Ovary (tissue), 3 donors: ENCODE measurements at regions not wholly inside any gene's neighbourhood (a gene's known extent, or its start where the extent isn't known, plus 50 kb on each side); places are given as distances from the start of the nearest gene placed in this dataset.

Experiments used
- CTCF ChIP-seq, 3 donors: fragments of 450-650 bp in 2 of 3; fragments of 200-600 bp in 1 of 3; IDR thresholded peaks; one replicate each; pipeline versions ENCODE4 v1.5.1 to v1.8.0; 2016 to 2022; ENCODE audit warnings: antibody characterized with exemption in 3 of 3, mild to moderate bottlenecking in 1 of 3
- EP300 ChIP-seq: sonication (generic); formaldehyde crosslinking; IDR thresholded peaks from one replicate; pipeline ENCODE4 v1.6.1; 2017; ENCODE audit warnings: antibody characterized with exemption
- POLR2A ChIP-seq: fragments of 450-650 bp; IDR thresholded peaks from one replicate; pipeline ENCODE4 v1.6.1; 2017; ENCODE audit warnings: antibody characterized with exemption, mild to moderate bottlenecking, moderate library complexity
- donor health status: DM: no; HTN: no; CAD: no.

GRCh38 chr4:38470735-38471262 lies 193.2 kb upstream of the KLF3 start:
- TF ChIP-seq CTCF (IDR thresholded peaks at IDR 0.05) = no peak
- TF ChIP-seq EP300 = no peak
- no peak for TF ChIP-seq POLR2A
